DMS79 (cell line): ENCODE measurements at regions not wholly inside any gene's neighbourhood (a gene's known extent, or its start where the extent isn't known, plus 50 kb on each side); places are given as distances from the start of the nearest gene placed in this dataset.
"Not testable (repeated sequence)": the region's sequence is repeated elsewhere in the genome, so short reads cannot be mapped to it uniquely, and the experiment has no call there.

Source experiments
- DNase-seq: peaks from one replicate; lab custom pipeline; 2025; lab: John Stamatoyannopoulos, UW

GRCh38 chr16:6852643-6853225 is 479.9 kb upstream of the RBFOX1 start:
- no peak for DNase-seq

GRCh38 chr16:6846452-6846851 is 486.2 kb upstream of the RBFOX1 start:
- no peak for DNase-seq

GRCh38 chr16:6841392-6841791 is 491.3 kb upstream of the RBFOX1 start:
- DNase-seq = peak; percentile 31

- DNase-seq = no peak
Observed at GRCh38 chr16:6837722-6838121, 494.9 kb upstream of the RBFOX1 start.

GRCh38 chr16:6836766-6837165 is 495.9 kb upstream of the RBFOX1 start:
- no peak for DNase-seq

- DNase-seq = no peak
Observed at GRCh38 chr16:6835941-6836340, 496.7 kb upstream of the RBFOX1 start.

GRCh38 chr16:6835516-6835915 is 497.1 kb upstream of the RBFOX1 start:
- DNase-seq = no peak

GRCh38 chr16:6828690-6829089 is 504.0 kb upstream of the RBFOX1 start:
- DNase-seq = no peak

GRCh38 chr16:6827931-6828330 is 504.7 kb upstream of the RBFOX1 start:
- DNase-seq = no peak

- no peak for DNase-seq
Observed at GRCh38 chr16:6827267-6827666, 505.4 kb upstream of the RBFOX1 start.

- DNase-seq = no peak
Observed at GRCh38 chr16:6822041-6822440, 510.6 kb upstream of the RBFOX1 start.

- no peak for DNase-seq
Observed at GRCh38 chr16:6804461-6804860, 528.2 kb upstream of the RBFOX1 start.

- no peak for DNase-seq
Observed at GRCh38 chr16:6803176-6803575, 529.5 kb upstream of the RBFOX1 start.

GRCh38 chr16:6797223-6797622 is 535.4 kb upstream of the RBFOX1 start:
- no peak for DNase-seq

- DNase-seq = no peak
Observed at GRCh38 chr16:6777624-6778023, 555.0 kb upstream of the RBFOX1 start.

- DNase-seq = no peak
Observed at GRCh38 chr16:6775712-6776111, 556.9 kb upstream of the RBFOX1 start.

- no peak for DNase-seq
Observed at GRCh38 chr16:6771956-6772355, 560.7 kb upstream of the RBFOX1 start.

- no peak for DNase-seq
Observed at GRCh38 chr16:6753553-6753952, 579.1 kb upstream of the RBFOX1 start.

GRCh38 chr16:6751191-6751590 is 581.5 kb upstream of the RBFOX1 start:
- DNase-seq = no peak

- DNase-seq = no peak
Observed at GRCh38 chr16:6749698-6750097, 582.9 kb upstream of the RBFOX1 start.

- not testable (repeated sequence) for DNase-seq
Observed at GRCh38 chr16:6736302-6736701, 596.3 kb upstream of the RBFOX1 start.

- DNase-seq = no peak
Observed at GRCh38 chr16:6735631-6736030, 597.0 kb upstream of the RBFOX1 start.

GRCh38 chr16:6732166-6732565 is 600.5 kb upstream of the RBFOX1 start:
- DNase-seq = no peak

- no peak for DNase-seq
Observed at GRCh38 chr16:6728381-6728780, 604.3 kb upstream of the RBFOX1 start.

- DNase-seq = no peak
Observed at GRCh38 chr16:6726621-6727020, 606.0 kb upstream of the RBFOX1 start.
